GM04503 (cell line): ENCODE measurements at regions not wholly inside any gene's neighbourhood (a gene's known extent, or its start where the extent isn't known, plus 50 kb on each side); places are given as distances from the start of the nearest gene placed in this dataset.

ENCODE experiments used
- DNase-seq: peaks from one replicate; pipeline ENCODE4 v3.0.0-alpha.2; 2012; ENCODE audit warnings: low read depth

DNA sequence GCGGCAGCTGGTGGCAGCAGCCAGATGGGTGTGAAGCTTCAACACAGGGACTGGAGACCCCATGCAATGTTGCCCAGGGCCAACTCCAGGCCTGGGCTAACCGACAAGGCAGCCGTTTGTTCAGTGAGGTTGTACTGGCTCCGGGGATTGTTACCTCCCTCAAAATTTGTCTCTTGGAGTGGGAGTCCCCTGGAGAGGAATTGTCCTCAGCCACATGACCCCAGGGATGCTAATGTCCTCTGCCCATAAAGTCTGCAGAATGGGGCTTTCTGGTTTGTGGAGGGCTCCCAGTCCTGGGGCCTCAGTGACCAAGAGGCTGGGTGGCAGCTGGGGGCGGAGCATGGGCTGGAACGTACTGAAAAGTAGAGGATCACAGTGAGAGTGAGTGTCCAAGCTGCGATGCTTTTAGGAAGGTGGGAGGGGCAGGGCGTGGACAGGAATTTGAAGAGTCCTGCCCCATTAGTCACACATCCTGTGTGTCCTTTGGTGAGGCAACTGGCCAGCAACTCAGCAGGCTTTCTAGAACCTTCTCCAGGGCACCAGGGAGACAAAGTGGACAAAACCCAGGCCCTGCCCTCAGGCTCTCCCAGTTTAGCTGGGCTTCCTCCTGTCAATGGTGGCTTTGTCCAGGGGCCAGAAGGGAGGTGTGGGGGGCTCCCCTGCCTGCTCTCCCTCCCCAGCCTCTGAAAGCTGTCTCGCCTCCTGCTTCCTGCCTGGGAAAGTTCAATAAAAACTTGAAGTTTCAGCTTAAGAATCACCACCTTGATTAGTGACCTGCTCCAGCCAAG lies 114.0 kb downstream of the NSG2 start:
- no peak for DNase-seq

DNA sequence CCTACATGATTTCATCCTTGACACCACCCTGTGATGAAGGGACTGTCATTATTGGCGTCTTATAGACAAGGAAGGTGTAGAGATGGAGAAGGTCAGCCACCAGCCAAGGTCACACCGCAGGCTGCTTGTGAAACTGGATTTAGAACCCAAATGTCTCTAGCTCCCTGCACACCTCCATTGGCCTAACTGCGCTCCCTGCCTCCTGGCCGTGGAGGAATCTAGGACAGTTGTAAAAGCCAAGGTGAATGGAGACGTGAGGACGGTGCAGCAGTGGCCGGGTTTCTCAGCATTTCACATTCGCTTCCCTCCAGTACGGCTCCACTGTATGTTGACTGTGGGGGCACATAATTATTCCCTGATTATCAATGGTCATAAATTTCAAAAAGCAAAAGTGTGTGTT lies 119.9 kb downstream of the NSG2 start:
- DNase-seq = no peak

DNA sequence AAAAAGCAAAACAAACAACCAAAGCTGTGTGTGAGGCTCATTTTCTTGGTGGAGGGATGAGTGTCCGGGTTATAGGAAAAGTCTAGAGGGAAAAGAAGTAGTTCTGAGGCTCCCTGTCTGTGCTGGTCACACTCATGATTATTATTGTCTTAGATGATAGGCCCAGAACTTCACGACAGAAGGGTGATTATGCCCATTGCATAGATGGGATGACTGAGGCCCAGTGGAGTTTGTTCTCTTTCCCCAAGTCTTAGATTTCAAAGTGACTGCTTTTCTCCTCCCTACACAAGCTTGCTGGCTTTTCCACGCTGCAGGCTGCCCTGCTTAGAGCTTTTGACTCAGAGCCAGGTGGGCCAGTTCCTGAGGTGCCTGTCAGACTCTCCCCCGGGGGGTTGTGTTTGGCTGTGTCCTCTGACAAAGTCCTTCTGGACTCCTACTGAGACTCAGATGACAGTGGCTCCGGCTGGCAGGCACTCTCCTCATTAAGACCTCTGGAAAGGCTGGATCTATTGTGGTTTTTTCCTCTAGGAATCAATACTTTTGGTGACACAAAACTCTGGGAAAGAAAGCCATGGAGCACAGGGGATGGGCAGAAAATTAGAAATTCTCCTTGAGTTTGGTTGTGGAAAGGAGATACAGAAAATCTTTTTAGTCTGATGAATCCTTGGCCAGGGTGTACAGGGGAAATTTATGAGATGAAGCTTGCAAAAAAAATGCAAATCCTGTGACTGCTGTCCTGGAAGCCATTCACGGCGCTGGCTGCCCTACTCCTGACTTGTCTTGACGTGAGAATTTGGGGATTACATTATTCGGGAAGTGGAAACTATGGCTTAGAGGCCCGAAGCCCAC lies 120.9 kb downstream of the NSG2 start:
- DNase-seq = no peak

DNA sequence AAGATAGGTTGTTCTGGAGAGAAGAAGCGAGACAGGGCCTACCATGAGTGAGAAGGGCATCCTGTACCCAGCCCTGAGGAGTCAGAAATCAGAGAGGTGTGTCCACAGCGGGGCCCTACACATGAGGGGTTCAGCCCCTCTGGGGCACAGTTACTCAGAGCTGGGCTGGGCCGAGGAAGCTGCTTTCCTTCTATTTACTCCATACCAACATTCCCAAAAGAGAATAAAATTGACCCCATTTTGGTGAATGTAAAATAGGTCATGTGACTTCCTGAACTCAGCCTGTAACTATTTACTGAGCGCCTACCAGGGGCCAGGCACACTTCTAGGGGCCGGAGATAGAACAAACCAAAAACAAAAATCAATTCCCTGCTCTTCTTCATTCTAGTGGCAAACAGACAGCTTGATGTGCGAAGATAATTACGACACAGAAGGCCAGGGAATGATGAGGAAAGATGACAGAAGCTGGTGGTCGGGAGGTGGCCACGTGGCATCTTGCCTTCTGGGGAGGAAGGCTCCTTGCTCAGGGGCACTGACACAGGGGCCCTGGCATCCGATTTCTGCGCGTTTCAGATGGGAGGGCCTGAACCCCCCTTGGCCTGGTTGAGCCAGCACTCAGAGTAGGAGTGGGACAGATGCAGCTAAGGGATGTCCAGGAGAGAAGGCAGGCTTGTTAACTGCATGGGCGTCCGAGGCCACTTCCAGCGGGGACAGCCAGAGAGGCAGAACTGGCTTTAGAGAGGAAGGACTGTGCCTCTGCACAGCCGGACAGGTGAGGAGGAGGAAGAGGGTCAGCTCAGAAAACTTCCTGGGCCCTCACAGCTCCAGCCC lies 121.8 kb downstream of the NSG2 start:
- no peak for DNase-seq

DNA sequence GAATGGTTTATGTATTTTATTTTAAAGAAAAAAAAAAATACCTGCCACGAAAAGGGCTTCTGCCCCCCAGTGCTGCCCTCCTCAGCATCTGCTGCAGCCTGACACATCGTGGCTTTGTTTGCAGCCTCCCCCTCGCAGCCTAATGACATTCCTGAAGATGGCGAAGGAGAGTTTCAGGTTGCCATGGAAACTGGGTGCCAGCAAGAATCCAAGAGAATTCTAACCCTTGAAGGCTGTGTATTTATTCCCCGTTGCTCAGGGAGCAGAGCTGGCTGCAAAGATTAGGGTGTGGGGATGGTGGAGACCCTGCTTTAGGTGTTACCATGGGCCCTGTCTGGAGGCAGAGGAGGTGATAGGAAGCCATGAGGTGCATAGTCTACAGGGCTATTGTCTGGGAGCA lies 126.6 kb downstream of the NSG2 start:
- DNase-seq = no peak

DNA sequence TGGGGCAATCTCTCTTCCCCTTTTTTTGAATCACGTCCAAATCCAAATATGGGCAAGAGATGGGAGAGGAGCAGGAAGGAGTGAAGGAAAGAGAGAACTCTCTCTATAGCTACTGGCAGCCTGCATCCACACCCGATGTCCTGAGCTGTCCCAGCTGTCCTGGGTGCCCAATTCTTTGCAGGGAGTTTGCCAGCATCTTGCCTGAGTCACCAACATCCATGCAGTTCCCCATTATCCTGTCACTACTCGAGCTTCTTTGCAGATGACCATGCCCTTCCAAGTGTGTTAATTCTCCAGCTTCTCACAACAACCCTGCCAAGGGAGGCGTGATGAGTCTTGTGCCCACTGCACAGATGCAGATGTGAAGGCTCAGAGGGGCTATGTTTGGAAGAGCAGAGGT lies 127.1 kb downstream of the NSG2 start:
- no peak for DNase-seq

DNA sequence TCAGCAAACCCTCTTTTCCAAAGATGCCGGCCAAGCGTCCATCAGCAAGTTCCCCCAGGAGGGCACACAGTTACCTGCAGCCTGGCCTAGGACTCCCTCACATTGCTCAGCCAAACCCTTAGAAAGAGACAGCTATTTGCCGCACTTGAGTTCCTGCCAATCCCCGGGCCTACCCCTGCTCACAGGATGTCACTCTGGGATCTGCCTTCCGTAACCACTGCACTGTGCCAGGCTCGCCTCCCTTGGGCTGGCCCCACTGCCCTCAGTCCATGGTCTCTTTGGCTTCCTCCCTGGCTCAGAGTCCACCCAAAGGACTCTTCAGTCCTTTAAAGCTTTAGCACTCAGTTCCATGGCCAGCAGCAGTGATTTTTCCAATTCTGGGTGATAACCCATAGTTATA lies 128.3 kb downstream of the NSG2 start:
- no peak for DNase-seq

DNA sequence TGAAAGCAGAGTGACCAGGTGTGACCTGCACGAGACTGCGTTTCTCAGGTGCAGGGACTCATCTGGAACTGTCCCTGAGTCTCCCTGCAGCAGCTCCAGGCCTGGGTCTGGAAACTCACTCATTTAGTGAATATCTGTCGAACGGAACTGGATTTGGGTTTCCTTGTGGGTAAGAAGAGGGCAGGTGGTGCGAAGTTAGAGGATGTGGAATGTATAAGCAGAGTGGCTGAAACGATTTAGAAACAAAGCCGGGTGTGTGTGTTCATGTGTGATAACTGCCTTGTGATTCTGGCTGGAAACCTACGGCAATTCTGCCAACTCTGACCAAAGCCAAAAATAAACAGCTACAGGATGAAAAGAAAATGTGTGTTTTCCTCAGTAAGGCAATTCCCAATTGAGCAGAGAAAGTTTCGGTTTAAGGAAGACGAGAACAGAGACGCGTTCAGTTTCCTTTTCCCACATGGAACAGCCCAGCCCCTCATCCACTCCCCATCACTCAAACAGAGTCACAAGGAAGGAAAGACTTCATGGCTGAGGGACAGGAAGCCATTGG lies 130.3 kb downstream of the NSG2 start:
- DNase-seq = no peak

DNA sequence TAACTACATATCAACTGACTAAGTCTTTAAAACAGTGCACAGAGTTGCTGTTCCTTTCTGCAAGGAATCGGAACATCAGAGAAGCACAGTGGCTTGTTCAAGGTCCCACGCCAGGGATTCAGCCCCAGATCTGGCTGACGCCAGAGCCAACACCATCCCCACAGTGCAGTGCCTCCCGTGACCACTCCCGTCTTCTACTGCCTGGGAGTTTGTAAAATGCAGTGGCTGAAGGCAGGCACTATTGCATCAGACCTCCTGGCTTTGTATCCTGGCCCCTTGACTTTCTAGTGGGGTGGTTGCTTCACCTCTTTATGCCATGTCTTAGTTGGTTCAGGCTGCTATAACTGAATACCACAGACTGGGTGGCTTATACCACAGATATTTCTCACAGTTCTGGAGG lies 131.0 kb downstream of the NSG2 start:
- DNase-seq = no peak

DNA sequence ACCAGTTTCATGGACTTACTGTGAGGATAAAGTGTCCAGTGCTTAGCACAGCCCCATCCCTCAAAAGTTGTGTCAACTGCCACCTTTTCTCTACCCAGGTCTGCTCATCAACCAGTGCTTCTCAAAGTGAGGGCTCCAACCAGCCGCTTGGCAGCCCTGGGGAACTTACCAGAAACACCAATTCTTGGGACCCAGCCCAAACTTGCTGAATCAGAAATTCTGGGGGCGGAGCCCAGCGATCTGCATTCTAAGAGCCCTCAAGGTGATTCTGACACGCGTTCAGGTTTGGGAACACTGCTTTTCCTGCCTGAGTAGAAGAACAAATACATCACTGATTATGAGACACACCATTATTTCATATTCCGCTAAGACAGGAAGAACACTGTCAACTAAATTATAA lies 132.0 kb downstream of the NSG2 start:
- no peak for DNase-seq

DNA sequence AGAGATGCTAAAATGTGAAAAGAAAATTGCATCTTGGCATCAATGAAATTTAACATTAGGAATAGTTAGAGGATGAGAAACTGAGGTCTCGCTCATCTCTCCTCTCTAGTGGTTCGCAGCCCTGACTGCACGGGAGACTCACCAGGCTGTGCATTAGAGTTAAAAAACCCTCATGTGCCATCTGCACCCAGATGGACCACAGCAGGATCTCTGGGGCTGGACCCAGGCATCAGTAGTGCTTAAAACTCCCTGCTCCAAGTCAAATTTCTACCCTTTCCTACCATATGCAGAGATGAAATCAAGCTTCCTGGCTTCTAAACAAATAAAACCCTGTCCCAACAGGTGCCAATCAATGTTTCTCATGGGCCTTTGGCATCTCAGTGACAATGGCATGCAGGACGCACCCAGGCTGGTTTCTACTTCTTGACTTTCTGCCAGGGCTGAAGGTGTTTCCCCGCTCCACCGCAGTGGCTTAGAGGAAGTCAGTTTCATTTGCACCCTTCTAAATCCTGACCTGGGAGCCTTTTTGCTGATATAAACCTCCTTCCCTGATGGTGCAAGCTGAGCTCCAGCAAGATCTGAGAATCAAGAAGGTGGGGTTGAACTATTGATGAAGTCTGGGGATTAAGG lies 132.6 kb downstream of the NSG2 start:
- no peak for DNase-seq

DNA sequence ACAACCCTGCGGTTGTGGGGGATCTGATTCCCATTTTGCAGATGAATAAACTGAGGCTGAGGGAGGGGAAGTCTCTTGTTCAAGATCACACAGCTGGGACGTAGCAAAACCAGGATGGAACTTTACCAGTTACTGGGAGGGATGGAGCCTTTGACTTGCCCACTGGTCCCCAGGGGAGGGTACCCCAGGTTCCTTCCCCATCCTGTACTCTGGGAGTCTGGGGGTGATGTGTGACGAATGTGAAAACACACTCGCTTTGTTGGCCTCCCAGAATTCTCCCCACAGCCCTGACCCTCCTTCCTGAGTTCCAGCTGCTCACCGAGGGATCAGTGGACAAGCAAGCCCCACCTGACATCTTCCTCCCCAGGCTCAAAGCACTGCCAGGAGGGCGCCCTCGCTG lies 135.1 kb downstream of the NSG2 start:
- DNase-seq = no peak

DNA sequence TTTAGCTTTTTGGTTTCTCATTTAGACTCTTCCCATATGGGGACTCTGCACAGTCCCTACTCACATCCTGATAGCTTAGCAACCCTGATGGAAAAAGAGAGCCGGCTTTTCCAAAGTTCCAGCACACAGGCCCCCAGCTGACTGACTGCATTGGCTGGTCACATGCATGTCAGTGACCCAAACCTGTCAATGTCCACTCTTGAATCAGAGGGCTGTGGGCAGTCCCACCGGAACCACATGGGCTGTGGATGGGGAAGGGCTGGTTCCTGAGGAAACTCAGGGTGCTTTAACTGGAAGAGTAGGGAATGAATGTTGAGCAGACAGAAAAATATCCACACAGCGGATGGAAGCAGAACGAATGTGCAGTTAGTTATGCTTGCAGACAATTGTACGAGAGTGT lies 136.6 kb downstream of the NSG2 start:
- DNase-seq = no peak

DNA sequence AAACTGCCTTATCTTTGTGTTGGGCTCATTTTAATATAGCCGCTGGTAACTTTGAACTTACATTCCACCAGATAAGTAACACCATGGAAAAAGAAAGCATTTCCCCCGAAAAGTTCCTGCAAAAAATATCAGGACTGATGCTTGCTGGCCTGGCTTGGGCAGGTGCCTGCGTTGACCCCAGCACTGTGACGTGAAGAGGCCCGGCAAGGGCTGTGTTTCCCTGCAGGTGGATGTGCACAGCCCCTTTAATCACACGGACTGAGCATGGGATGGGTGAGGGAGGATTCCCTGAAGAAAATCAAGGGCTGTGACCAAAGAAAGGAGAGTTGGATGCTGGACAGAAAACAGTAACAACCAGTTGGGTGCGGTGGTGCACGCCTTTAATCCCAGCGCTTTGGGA lies 138.2 kb downstream of the NSG2 start:
- DNase-seq = no peak

DNA sequence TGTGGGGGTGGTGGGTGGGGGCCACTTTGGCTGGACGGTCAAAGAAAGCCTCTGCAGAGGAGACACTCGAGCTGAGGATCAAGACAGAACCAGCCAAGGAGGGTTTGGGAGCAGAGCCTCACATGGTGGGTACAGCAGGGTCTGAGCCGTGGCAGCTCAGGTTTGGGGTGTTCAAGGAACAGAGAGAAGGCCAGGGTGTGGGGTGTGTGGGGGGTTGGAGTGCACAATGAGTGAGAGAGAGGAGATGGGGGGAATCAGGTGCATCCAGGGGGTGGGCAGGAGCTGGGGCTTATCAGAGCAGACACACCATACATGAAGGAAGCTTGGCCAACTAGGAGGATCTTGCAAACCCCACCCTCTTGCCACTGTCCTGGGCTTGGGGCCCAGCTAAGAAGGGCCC lies 140.0 kb downstream of the NSG2 start:
- DNase-seq = no peak

DNA sequence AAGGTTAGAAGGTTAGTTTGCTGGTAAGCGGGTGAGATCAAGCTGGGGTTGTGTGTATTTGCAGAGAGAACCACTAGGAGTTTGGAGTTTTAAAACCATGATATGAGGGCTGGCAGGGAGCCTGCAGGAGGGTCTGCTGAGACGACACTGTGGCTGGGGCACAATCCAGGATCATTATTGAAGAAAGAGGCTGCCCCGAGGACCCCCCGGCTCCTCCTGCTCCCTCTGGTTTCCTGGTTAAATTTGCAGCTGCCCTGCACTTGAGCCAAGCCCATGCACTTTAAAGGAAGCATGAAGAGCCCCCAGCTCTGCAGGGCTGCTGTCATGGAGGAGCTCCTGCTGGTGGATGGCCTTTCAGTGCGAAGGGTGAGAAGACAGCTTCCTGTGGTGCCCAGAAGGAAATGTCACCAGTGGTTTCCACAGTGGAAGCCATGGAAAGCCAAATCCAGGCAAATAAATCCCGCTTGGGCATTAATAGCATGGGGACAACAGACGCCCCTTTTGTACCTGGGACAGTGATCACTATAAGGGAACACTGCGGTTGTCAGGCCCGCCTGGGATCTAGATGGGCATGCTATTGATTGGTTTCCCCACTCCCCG lies 140.7 kb downstream of the NSG2 start:
- no peak for DNase-seq

DNA sequence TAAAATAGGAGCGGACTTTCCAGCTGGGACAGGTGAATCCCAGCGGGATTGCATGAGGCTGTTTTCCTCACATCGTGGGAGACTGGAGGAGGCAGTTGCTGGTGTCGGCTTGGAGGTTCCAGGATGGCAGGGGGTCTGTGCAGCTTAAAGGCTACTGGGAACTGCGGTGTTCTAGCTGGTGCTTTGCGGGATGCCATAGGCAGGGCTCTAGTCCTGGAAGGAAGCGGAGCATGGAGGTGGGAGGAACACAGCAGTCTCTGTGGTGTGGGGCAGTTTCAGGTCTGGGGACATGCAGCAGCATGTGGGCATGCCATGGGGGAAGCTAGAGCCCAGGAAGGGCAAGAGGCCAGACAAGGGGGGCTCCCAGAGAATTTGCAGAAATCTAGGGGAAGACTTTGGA lies 141.5 kb downstream of the NSG2 start:
- DNase-seq = no peak

DNA sequence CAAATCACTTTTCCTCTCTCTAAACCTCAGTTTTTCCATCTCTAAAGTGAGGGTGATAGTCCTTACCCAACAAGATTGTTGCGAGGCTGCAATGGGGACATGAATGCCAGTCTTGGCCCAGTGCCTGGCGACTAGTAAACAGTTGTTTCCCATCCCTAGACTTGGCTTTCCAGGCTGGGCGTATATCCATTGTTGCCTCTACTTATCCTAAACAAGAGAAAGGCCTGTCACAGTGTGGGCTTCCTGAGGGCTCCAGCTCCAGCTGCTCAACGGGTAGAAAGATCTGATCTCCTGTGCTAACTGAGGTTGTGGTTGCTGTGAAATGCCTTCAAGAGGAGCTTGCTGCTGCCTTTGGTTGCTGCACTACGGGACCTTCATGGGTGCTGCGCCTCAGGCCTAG lies 142.0 kb downstream of the NSG2 start:
- no peak for DNase-seq

DNA sequence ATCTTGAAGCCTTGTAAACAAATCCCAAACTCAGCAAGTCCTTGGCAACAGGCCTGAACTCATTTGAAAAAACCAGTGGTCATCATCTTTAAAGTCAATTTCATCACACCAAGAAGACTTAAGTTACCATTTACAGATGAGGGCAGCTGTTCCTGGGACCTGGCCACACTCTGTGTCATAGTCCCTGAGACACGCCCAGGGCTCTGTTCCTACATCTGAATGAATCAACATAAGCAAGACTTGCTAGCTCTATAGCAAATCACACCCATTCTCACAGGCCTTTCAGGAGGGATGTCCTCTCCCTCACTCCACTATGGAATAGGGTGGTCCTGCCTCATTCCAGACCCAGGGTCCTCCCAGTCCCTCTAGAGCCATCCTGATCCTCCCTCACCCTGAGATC lies 142.8 kb downstream of the NSG2 start:
- DNase-seq = no peak

DNA sequence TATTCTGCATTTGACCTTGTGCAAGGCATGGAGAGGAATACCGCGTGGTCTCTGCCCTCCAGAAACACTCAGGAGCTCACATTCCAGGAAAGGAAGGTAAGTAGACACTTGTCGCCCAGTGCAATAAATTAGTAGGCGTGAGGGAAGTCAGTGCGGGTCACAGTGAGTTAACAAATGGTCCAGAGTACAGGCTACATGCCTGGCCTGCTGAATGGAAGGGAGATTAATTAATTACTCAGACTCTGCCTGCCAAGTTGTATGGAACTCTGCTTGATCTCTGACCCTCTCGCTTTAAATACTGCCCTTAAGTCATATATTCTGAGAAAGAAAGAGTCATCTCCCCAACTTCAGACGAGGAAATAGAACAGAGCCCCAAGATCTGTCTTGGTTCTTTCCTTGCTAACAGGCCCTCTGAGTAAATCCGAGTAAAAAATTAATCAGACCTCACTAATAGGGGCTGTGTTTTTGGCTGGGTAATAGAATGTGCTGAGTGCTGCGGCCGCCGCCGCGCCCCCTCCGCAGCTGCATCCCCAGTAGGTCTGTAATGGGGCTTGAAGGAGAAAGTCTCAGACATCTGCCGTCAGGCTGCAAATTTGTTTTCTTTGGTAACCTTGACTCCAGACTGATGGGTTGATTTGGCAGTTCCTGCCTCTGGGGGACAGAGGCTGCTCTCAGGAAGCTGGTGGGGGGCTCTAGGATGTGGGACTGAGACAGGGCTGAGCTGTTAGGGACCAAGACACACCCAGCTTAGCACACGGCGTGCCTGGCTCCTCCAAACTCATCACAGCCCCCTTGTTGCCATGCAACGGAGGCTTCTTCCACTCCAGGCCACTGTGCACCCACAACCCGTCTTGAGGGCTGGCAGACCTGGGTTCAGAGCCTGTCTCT lies 144.4 kb downstream of the NSG2 start:
- DNase-seq = no peak
